GM21786 (cell line): ENCODE measurements at regions not wholly inside any gene's neighbourhood (a gene's known extent, or its start where the extent isn't known, plus 50 kb on each side); places are given as distances from the start of the nearest gene placed in this dataset.

Experiments
- ATAC-seq: cut with Tn5 transposase; IDR thresholded peaks from one replicate; pipeline ENCODE4 v1.9.1; 2021; ENCODE audit not compliant: unreplicated experiment

GRCh38 chr7:52711951-52712350 is 323.5 kb upstream of the POM121L12 start:
- no peak for ATAC-seq

GRCh38 chr7:52708846-52709245 is 326.6 kb upstream of the POM121L12 start:
- ATAC-seq: no peak

GRCh38 chr7:52705768-52706167 is 329.7 kb upstream of the POM121L12 start:
- ATAC-seq: no peak

- no peak for ATAC-seq
Observed at GRCh38 chr7:52700349-52700748, 335.1 kb upstream of the POM121L12 start.

GRCh38 chr7:52695973-52696595 is 339.3 kb upstream of the POM121L12 start:
- ATAC-seq: no peak

- no peak for ATAC-seq
Observed at GRCh38 chr7:52691257-52691656, 344.2 kb upstream of the POM121L12 start.

- no peak for ATAC-seq
Observed at GRCh38 chr7:52689912-52690311, 345.5 kb upstream of the POM121L12 start.

GRCh38 chr7:52685333-52685732 is 350.1 kb upstream of the POM121L12 start:
- no peak for ATAC-seq

- no peak for ATAC-seq
Observed at GRCh38 chr7:52684388-52684787, 351.0 kb upstream of the POM121L12 start.

- no peak for ATAC-seq
Observed at GRCh38 chr7:52682993-52683392, 352.4 kb upstream of the POM121L12 start.

GRCh38 chr7:52670608-52671225 is 364.7 kb upstream of the POM121L12 start:
- ATAC-seq: no peak

- no peak for ATAC-seq
Observed at GRCh38 chr7:52669031-52669430, 366.4 kb upstream of the POM121L12 start.

GRCh38 chr7:52668435-52668834 is 367.0 kb upstream of the POM121L12 start:
- no peak for ATAC-seq

GRCh38 chr7:52659178-52659577 is 376.3 kb upstream of the POM121L12 start:
- no peak for ATAC-seq

- no peak for ATAC-seq
Observed at GRCh38 chr7:52656098-52656497, 379.3 kb upstream of the POM121L12 start.

- ATAC-seq: no peak
Observed at GRCh38 chr7:52652621-52653020, 382.8 kb upstream of the POM121L12 start.

- no peak for ATAC-seq
Observed at GRCh38 chr7:52648872-52649271, 386.6 kb upstream of the POM121L12 start.

GRCh38 chr7:52647046-52647445 is 388.4 kb upstream of the POM121L12 start:
- ATAC-seq: no peak

GRCh38 chr7:52639981-52640380 is 395.5 kb upstream of the POM121L12 start:
- no peak for ATAC-seq

- no peak for ATAC-seq
Observed at GRCh38 chr7:52639126-52639525, 396.3 kb upstream of the POM121L12 start.

- ATAC-seq: no peak
Observed at GRCh38 chr7:52635021-52635420, 400.4 kb upstream of the POM121L12 start.

GRCh38 chr7:52620849-52621248 is 414.6 kb upstream of the POM121L12 start:
- ATAC-seq: no peak

- ATAC-seq: no peak
Observed at GRCh38 chr7:52616552-52616951, 418.9 kb upstream of the POM121L12 start.
